AG04449 (cell line): ENCODE measurements at regions not wholly inside any gene's neighbourhood (a gene's known extent, or its start where the extent isn't known, plus 50 kb on each side); places are given as distances from the start of the nearest gene placed in this dataset.

ENCODE experiments used
- CTCF ChIA-PET: fragments of 350-600 bp; formaldehyde crosslinking; extraction: SDS; loops from one replicate; lab custom pipeline; 2021; ENCODE audit warnings: antibody characterized with exemption; lab: Yijun Ruan, JAX
- POLR2A ChIA-PET: fragments of 400-600, 350-600 bp; formaldehyde crosslinking; extraction: SDS; loops from one replicate; lab custom pipeline; 2020; ENCODE audit warnings: antibody characterized with exemption, inconsistent platforms; lab: Yijun Ruan, JAX
- DNase-seq: peaks from one replicate; pipeline ENCODE4 v3.0.0-alpha.2; 2010; ENCODE audit warnings: low read depth, low spot score
- H3K4me3 ChIP-seq: 2 replicates; pipeline ENCODE4 v1.5.1; 2011; ENCODE audit warnings: low read depth, mild to moderate bottlenecking, control low read depth, low read length
- CTCF ChIP-seq: IDR thresholded peaks from one replicate; pipeline ENCODE4 v1.5.1; 2011; ENCODE audit warnings: mild to moderate bottlenecking, moderate library complexity, low read length, control low read depth, inconsistent platforms; ENCODE audit not compliant: insufficient read depth; ENCODE audit errors: missing control alignments

GRCh38 chr12:46050805-46051204, 60.4 kb upstream of the SCAF11 start:
- no peak for DNase-seq
- ChIA-PET CTCF (interaction anchor here (0.8 to 1.4 kb wide), 2 partner anchors 21 to 23 kb away, joined by 3 to 4 read pairs; no protein-coding TSS in a partner anchor), POLR2A (no interaction called here)
- no peak overlapping the region for H3K4me3 ChIP-seq
- TF ChIP-seq CTCF = no peak

GRCh38 chr12:46049665-46050064, 59.3 kb upstream of the SCAF11 start:
- POLR2A ChIA-PET = no interaction called here
- no peak for TF ChIP-seq CTCF
- no peak for DNase-seq

GRCh38 chr12:46046436-46046835, 56.1 kb upstream of the SCAF11 start:
- no peak for DNase-seq
- CTCF ChIA-PET = no interaction called here
- POLR2A ChIA-PET = no interaction called here
- H3K4me3 ChIP-seq = no peak overlapping the region
- no peak for TF ChIP-seq CTCF

More at GRCh38 chr12:46049665-46050064, 59.3 kb upstream of the SCAF11 start:
- CTCF ChIA-PET = interaction anchor here (1.4 kb wide), 1 partner anchor 24 kb away, joined by 4 read pairs; no protein-coding TSS in a partner anchor
- no peak overlapping the region for H3K4me3 ChIP-seq

GRCh38 chr12:46043972-46044520, 53.7 kb upstream of the SCAF11 start:
- ChIA-PET CTCF (interaction anchor here (1.4 kb wide), 1 partner anchor 26 kb away, joined by 4 read pairs; no protein-coding TSS in a partner anchor), POLR2A (no interaction called here)
- DNase-seq = no peak
- no peak overlapping the region for H3K4me3 ChIP-seq
- no peak for TF ChIP-seq CTCF
